Mesendoderm (in vitro differentiated cells): ENCODE measurements at regions not wholly inside any gene's neighbourhood (a gene's known extent, or its start where the extent isn't known, plus 50 kb on each side); places are given as distances from the start of the nearest gene placed in this dataset.

ENCODE experiments used
- DNase-seq: peaks from one replicate; pipeline ENCODE4 v3.0.0; 2013
- H2AK5ac ChIP-seq: 2 replicates; pipeline ENCODE4 v1.6.1; 2013; ENCODE audit warnings: low read length, inconsistent platforms
- H2BK120ac ChIP-seq: 2 replicates; pipeline ENCODE4 v1.6.1; 2013; ENCODE audit warnings: low read depth, mild to moderate bottlenecking, low read length, moderate library complexity, mixed read lengths
- H2BK15ac ChIP-seq: replicated peaks from 2 replicates; pipeline ENCODE4 v1.6.1; 2013; ENCODE audit warnings: low read depth, mild to moderate bottlenecking, moderate library complexity
- H2BK5ac ChIP-seq: 2 replicates; pipeline ENCODE4 v1.6.1; 2013; ENCODE audit warnings: low read length, inconsistent platforms
- H3K18ac ChIP-seq: 2 replicates; pipeline ENCODE4 v1.6.1; 2013; ENCODE audit warnings: mild to moderate bottlenecking, low read length, mixed read lengths
- H3K23ac ChIP-seq: one replicate; pipeline ENCODE4 v1.6.1; 2013; ENCODE audit warnings: low read length
- H3K27ac ChIP-seq: 2 replicates; pipeline ENCODE4 v1.5.1; 2013; ENCODE audit warnings: low read depth, mild to moderate bottlenecking, inconsistent platforms, low read length, moderate library complexity
- H3K27me3 ChIP-seq: 2 replicates; pipeline ENCODE4 v1.6.1; 2013; ENCODE audit warnings: low read length, control low read depth, mild to moderate bottlenecking, inconsistent platforms; ENCODE audit not compliant: insufficient read depth, poor library complexity
- H3K36me3 ChIP-seq: 2 replicates; pipeline ENCODE4 v1.6.1; 2013; ENCODE audit warnings: low read length, inconsistent platforms; ENCODE audit not compliant: control insufficient read depth, insufficient read depth
- H3K4ac ChIP-seq: one replicate; pipeline ENCODE4 v1.6.1; 2013; ENCODE audit warnings: low read depth, mild to moderate bottlenecking, low read length, moderate library complexity
- H3K4me1 ChIP-seq: 2 replicates; pipeline ENCODE4 v1.6.1; 2013; ENCODE audit warnings: low read depth, low read length, inconsistent platforms; ENCODE audit not compliant: control insufficient read depth
- H3K4me2 ChIP-seq: 2 replicates; pipeline ENCODE4 v1.6.1; 2013; ENCODE audit warnings: low read length
- H3K4me3 ChIP-seq: 2 replicates; pipeline ENCODE4 v1.5.1; 2013; ENCODE audit warnings: mild to moderate bottlenecking, low read length
- H3K56ac ChIP-seq: one replicate; pipeline ENCODE4 v1.6.1; 2013; ENCODE audit warnings: low read length
- H3K79me1 ChIP-seq: 2 replicates; pipeline ENCODE4 v1.6.1; 2013; ENCODE audit warnings: low read length, inconsistent platforms
- H3K79me2 ChIP-seq: 2 replicates; pipeline ENCODE4 v1.6.1; 2013; ENCODE audit warnings: mild to moderate bottlenecking, low read length; ENCODE audit not compliant: control insufficient read depth, insufficient read depth
- H3K9ac ChIP-seq: 2 replicates; pipeline ENCODE4 v1.6.1; 2013; ENCODE audit warnings: low read length, inconsistent platforms
- H4K5ac ChIP-seq: one replicate; pipeline ENCODE4 v1.6.1; 2013; ENCODE audit warnings: low read length
- H4K8ac ChIP-seq: one replicate; pipeline ENCODE4 v1.6.1; 2013; ENCODE audit warnings: low read depth, mild to moderate bottlenecking, control low read depth, low read length, moderate library complexity
- WGBS: extraction: QIAGEN DNeasy Blood & Tissue Kit; methylation state at CpG from one replicate; pipeline ENCODE4 v1.1.7; 2013; ENCODE audit warnings: low lambda C conversion rate, missing lambda C conversion rate; ENCODE audit not compliant: insufficient coverage; ENCODE audit errors: extremely low coverage; 5-methylcytosine and 5-hydroxymethylcytosine counted together

GRCh38 chr5:125600559-125600958 is 822.6 kb upstream of the GRAMD2B start:
- Histone ChIP-seq H2BK120ac (no peak overlapping the region), H3K23ac (no peak overlapping the region), H2AK5ac (no peak overlapping the region), H3K4ac (no peak overlapping the region), H3K4me3 (no peak overlapping the region), H3K4me1 (no peaks in the 10 kb centered on the region), H4K5ac (no peak overlapping the region), H3K18ac (no peak overlapping the region), H3K27ac (no peak overlapping the region), H3K36me3 (no peaks in the 10 kb centered on the region), H3K4me2 (no peak overlapping the region), H2BK5ac (no peak overlapping the region), H4K8ac (no peak overlapping the region), H3K56ac (no peak overlapping the region), H2BK15ac (no peak overlapping the region), H3K79me2 (no peaks in the 10 kb centered on the region), H3K9ac (no peak overlapping the region), H3K79me1 (no peaks in the 10 kb centered on the region), H3K27me3 (no peaks in the 10 kb centered on the region)
- no CpG with 5 or more reads among the region's 1 CpG for WGBS
- DNase-seq, result no peak

- H3K23ac ChIP-seq, result no peak overlapping the region
- no peaks in the 10 kb centered on the region for H3K79me1 ChIP-seq
- no peak overlapping the region for H3K9ac ChIP-seq
- H4K5ac ChIP-seq, result no peak overlapping the region
- no peaks in the 10 kb centered on the region for H3K36me3 ChIP-seq
- H3K4me1 ChIP-seq, result no peaks in the 10 kb centered on the region
- no peak for DNase-seq
- H2AK5ac ChIP-seq, result no peak overlapping the region
- H3K4ac ChIP-seq, result no peak overlapping the region
- no peak overlapping the region for H3K4me3 ChIP-seq
- WGBS, result no CpG with 5 or more reads among the region's 4 CpGs
- H3K4me2 ChIP-seq, result no peak overlapping the region
- H2BK15ac ChIP-seq, result no peak overlapping the region
- no peak overlapping the region for H3K27ac ChIP-seq
- no peak overlapping the region for H2BK120ac ChIP-seq
- no peaks in the 10 kb centered on the region for H3K79me2 ChIP-seq
- no peak overlapping the region for H2BK5ac ChIP-seq
- H3K27me3 ChIP-seq, result no peaks in the 10 kb centered on the region
- no peak overlapping the region for H3K18ac ChIP-seq
- H3K56ac ChIP-seq, result no peak overlapping the region
- H4K8ac ChIP-seq, result no peak overlapping the region
These were observed 821.0 kb upstream of the GRAMD2B start for GRCh38 chr5:125602184-125602583.

GRCh38 chr5:125603321-125603720 is 819.9 kb upstream of the GRAMD2B start:
- H4K5ac ChIP-seq, result no peak overlapping the region
- DNase-seq, result no peak
- no peaks in the 10 kb centered on the region for H3K79me1 ChIP-seq
- no peak overlapping the region for H2BK15ac ChIP-seq
- no peaks in the 10 kb centered on the region for H3K36me3 ChIP-seq
- no peak overlapping the region for H3K4me3 ChIP-seq
- H2BK120ac ChIP-seq, result no peak overlapping the region
- no peak overlapping the region for H2AK5ac ChIP-seq
- no peak overlapping the region for H4K8ac ChIP-seq
- no peak overlapping the region for H3K4me2 ChIP-seq
- H3K27ac ChIP-seq, result no peak overlapping the region
- no peak overlapping the region for H3K18ac ChIP-seq
- WGBS, result no CpG with 5 or more reads among the region's 3 CpGs
- no peak overlapping the region for H3K56ac ChIP-seq
- no peak overlapping the region for H3K23ac ChIP-seq
- H3K4me1 ChIP-seq, result no peaks in the 10 kb centered on the region
- H3K4ac ChIP-seq, result no peak overlapping the region
- no peaks in the 10 kb centered on the region for H3K27me3 ChIP-seq
- H2BK5ac ChIP-seq, result no peak overlapping the region
- H3K79me2 ChIP-seq, result no peaks in the 10 kb centered on the region
- H3K9ac ChIP-seq, result no peak overlapping the region

GRCh38 chr5:125604104-125604503 is 819.1 kb upstream of the GRAMD2B start:
- H3K4me3 ChIP-seq, result no peak overlapping the region
- no peak overlapping the region for H3K4ac ChIP-seq
- no peak for DNase-seq
- no peak overlapping the region for H3K27ac ChIP-seq
- no peak overlapping the region for H2BK5ac ChIP-seq
- H3K4me2 ChIP-seq, result no peak overlapping the region
- H4K5ac ChIP-seq, result no peak overlapping the region
- H3K27me3 ChIP-seq, result no peaks in the 10 kb centered on the region
- no peaks in the 10 kb centered on the region for H3K4me1 ChIP-seq
- H3K23ac ChIP-seq, result no peak overlapping the region
- H3K9ac ChIP-seq, result no peak overlapping the region
- H3K79me2 ChIP-seq, result no peaks in the 10 kb centered on the region
- no peaks in the 10 kb centered on the region for H3K79me1 ChIP-seq
- no peak overlapping the region for H2BK15ac ChIP-seq
- no peaks in the 10 kb centered on the region for H3K36me3 ChIP-seq
- no peak overlapping the region for H4K8ac ChIP-seq
- no peak overlapping the region for H3K18ac ChIP-seq
- H3K56ac ChIP-seq, result no peak overlapping the region
- no peak overlapping the region for H2AK5ac ChIP-seq
- no CpG with 5 or more reads among the region's 3 CpGs for WGBS
- H2BK120ac ChIP-seq, result no peak overlapping the region

GRCh38 chr5:125607018-125607417 is 816.2 kb upstream of the GRAMD2B start:
- Histone ChIP-seq H3K18ac (no peak overlapping the region), H3K79me1 (no peaks in the 10 kb centered on the region), H3K4me2 (no peak overlapping the region), H2AK5ac (no peak overlapping the region), H2BK5ac (no peak overlapping the region), H3K27ac (no peak overlapping the region), H3K36me3 (no peaks in the 10 kb centered on the region), H3K4ac (no peak overlapping the region), H3K27me3 (no peaks in the 10 kb centered on the region), H4K8ac (no peak overlapping the region), H2BK15ac (no peak overlapping the region), H3K79me2 (no peaks in the 10 kb centered on the region), H3K56ac (no peak overlapping the region), H3K4me1 (no peaks in the 10 kb centered on the region), H4K5ac (no peak overlapping the region), H2BK120ac (no peak overlapping the region), H3K23ac (no peak overlapping the region), H3K4me3 (no peak overlapping the region), H3K9ac (no peak overlapping the region)
- DNase-seq, result peak; percentile 8
- WGBS, result no CpG with 5 or more reads among the region's 2 CpGs

- Histone ChIP-seq H3K9ac (no peak overlapping the region), H3K18ac (no peak overlapping the region), H3K36me3 (no peaks in the 10 kb centered on the region), H3K56ac (no peak overlapping the region), H3K4me2 (no peak overlapping the region), H3K4ac (no peak overlapping the region), H2AK5ac (no peak overlapping the region), H3K27me3 (no peaks in the 10 kb centered on the region), H4K5ac (no peak overlapping the region), H3K79me1 (no peaks in the 10 kb centered on the region), H3K4me1 (no peaks in the 10 kb centered on the region), H3K4me3 (no peak overlapping the region), H3K27ac (no peak overlapping the region), H4K8ac (no peak overlapping the region), H3K79me2 (no peaks in the 10 kb centered on the region), H3K23ac (no peak overlapping the region), H2BK15ac (no peak overlapping the region), H2BK5ac (no peak overlapping the region), H2BK120ac (no peak overlapping the region)
- DNase-seq, result no peak
- WGBS, result no CpG with 5 or more reads among the region's 1 CpG
These were observed 814.2 kb upstream of the GRAMD2B start for GRCh38 chr5:125609011-125609410.
